ENCODE measurements at regions not wholly inside any gene's neighbourhood (a gene's known extent, or its start where the extent isn't known, plus 50 kb on each side); places are given as distances from the start of the nearest gene placed in this dataset.

GRCh38 chr7:63067897-63068585 is 930.6 kb upstream of the ZNF722 start:
- Histone ChIP-seq H3K27ac (ENCODE audit: low read depth, low read length) (no peak overlapping the region), H3K9me3 (ENCODE audit: control insufficient read depth, insufficient read depth, low read length) (peaks cover 49% of the 10 kb centered on the region), H3K4me3 (ENCODE audit: low read depth, low read length) (no peak overlapping the region), H3K27me3 (ENCODE audit: control insufficient read depth, insufficient read depth, low read length) (no peaks in the 10 kb centered on the region)
- ChIA-PET CTCF (no interaction called here), POLR2A (no interaction called here)
- TF ChIP-seq, protein P1, sequence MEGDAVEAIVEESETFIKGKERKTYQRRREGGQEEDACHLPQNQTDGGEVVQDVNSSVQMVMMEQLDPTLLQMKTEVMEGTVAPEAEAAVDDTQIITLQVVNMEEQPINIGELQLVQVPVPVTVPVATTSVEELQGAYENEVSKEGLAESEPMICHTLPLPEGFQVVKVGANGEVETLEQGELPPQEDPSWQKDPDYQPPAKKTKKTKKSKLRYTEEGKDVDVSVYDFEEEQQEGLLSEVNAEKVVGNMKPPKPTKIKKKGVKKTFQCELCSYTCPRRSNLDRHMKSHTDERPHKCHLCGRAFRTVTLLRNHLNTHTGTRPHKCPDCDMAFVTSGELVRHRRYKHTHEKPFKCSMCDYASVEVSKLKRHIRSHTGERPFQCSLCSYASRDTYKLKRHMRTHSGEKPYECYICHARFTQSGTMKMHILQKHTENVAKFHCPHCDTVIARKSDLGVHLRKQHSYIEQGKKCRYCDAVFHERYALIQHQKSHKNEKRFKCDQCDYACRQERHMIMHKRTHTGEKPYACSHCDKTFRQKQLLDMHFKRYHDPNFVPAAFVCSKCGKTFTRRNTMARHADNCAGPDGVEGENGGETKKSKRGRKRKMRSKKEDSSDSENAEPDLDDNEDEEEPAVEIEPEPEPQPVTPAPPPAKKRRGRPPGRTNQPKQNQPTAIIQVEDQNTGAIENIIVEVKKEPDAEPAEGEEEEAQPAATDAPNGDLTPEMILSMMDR (IDR thresholded peaks at IDR 0.05; ENCODE audit: low read depth, low read length), result no peak
- DNase-seq (ENCODE audit: low read depth, low spot score), result no peak

GRCh38 chr7:63070696-63071095 is 928.0 kb upstream of the ZNF722 start:
- Histone ChIP-seq H3K9me3 (ENCODE audit: control insufficient read depth, insufficient read depth, low read length) (peaks cover 58% of the 10 kb centered on the region), H3K4me3 (ENCODE audit: low read depth, low read length) (no peak overlapping the region)
- CTCF ChIA-PET, result no interaction called here

GRCh38 chr7:63071396-63071795 is 927.3 kb upstream of the ZNF722 start:
- TF ChIP-seq, protein P1 (IDR thresholded peaks at IDR 0.05; ENCODE audit: low read depth, low read length), result no peak
- H3K27ac ChIP-seq (ENCODE audit: low read depth, low read length), result no peak overlapping the region
- H3K9me3 ChIP-seq (ENCODE audit: control insufficient read depth, insufficient read depth, low read length), result peaks cover 58% of the 10 kb centered on the region
- POLR2A ChIA-PET, result no interaction called here
- CTCF ChIA-PET, result no interaction called here
- H3K4me3 ChIP-seq (ENCODE audit: low read depth, low read length), result no peak overlapping the region
- H3K27me3 ChIP-seq (ENCODE audit: control insufficient read depth, insufficient read depth, low read length), result no peaks in the 10 kb centered on the region
- no peak for DNase-seq (ENCODE audit: low read depth, low spot score)

More at GRCh38 chr7:63070696-63071095, 928.0 kb upstream of the ZNF722 start:
- DNase-seq (ENCODE audit: low read depth, low spot score), result no peak
- POLR2A ChIA-PET, result no interaction called here
- Histone ChIP-seq H3K27me3 (ENCODE audit: control insufficient read depth, insufficient read depth, low read length) (no peaks in the 10 kb centered on the region), H3K27ac (ENCODE audit: low read depth, low read length) (no peak overlapping the region)
- TF ChIP-seq, protein P1 (IDR thresholded peaks at IDR 0.05; ENCODE audit: low read depth, low read length), result no peak

GRCh38 chr7:63071920-63072319 is 926.7 kb upstream of the ZNF722 start:
- Histone ChIP-seq H3K27ac (ENCODE audit: low read depth, low read length) (no peak overlapping the region), H3K27me3 (ENCODE audit: control insufficient read depth, insufficient read depth, low read length) (no peaks in the 10 kb centered on the region), H3K4me3 (ENCODE audit: low read depth, low read length) (no peak overlapping the region), H3K9me3 (ENCODE audit: control insufficient read depth, insufficient read depth, low read length) (peaks cover 55% of the 10 kb centered on the region)
- TF ChIP-seq, protein P1 (IDR thresholded peaks at IDR 0.05; ENCODE audit: low read depth, low read length), result no peak
- CTCF ChIA-PET, result no interaction called here
- no peak for DNase-seq (ENCODE audit: low read depth, low spot score)
- POLR2A ChIA-PET, result no interaction called here

- Histone ChIP-seq H3K4me3 (ENCODE audit: low read depth, low read length) (no peak overlapping the region), H3K9me3 (ENCODE audit: control insufficient read depth, insufficient read depth, low read length) (peaks cover 60% of the 10 kb centered on the region), H3K27ac (ENCODE audit: low read depth, low read length) (no peak overlapping the region), H3K27me3 (ENCODE audit: control insufficient read depth, insufficient read depth, low read length) (no peaks in the 10 kb centered on the region)
- DNase-seq (ENCODE audit: low read depth, low spot score), result no peak
- TF ChIP-seq, protein P1 (IDR thresholded peaks at IDR 0.05; ENCODE audit: low read depth, low read length), result no peak
- ChIA-PET CTCF (no interaction called here), POLR2A (no interaction called here)
Observed at GRCh38 chr7:63072806-63073205, 925.8 kb upstream of the ZNF722 start.

Measured in AG04450 (cell line).